Esophagus muscularis mucosa (tissue), 3 donors: ENCODE measurements at regions not wholly inside any gene's neighbourhood (a gene's known extent, or its start where the extent isn't known, plus 50 kb on each side); places are given as distances from the start of the nearest gene placed in this dataset.

Experiments
- CTCF ChIP-seq, 3 experiments: fragments of 200-600 bp in 2 of 3; fragments of 450-650 bp in 1 of 3; sonication (generic) in 2 of 3; IDR thresholded peaks; one replicate each; pipeline ENCODE4 v1.5.1; 2017 to 2019; ENCODE audit warnings: antibody characterized with exemption in 3 of 3, mild to moderate bottlenecking in 2 of 3, moderate library complexity in 1 of 3
- POLR2A ChIP-seq: fragments of 450-650 bp; IDR thresholded peaks from one replicate; pipeline ENCODE4 v1.6.1; 2017; ENCODE audit warnings: antibody characterized with exemption, moderate library complexity, mild to moderate bottlenecking, low read depth
- POLR2AphosphoS5 ChIP-seq, 2 donors: sonication (generic); formaldehyde crosslinking; IDR thresholded peaks; one replicate each; pipeline ENCODE4 v1.6.1; 2017; ENCODE audit warnings: antibody characterized with exemption in 2 of 2

- TF ChIP-seq CTCF (IDR thresholded peaks at IDR 0.05) = peak in 1 of 3 experiments; percentile 12
- TF ChIP-seq POLR2A = no peak
- TF ChIP-seq POLR2AphosphoS5 (IDR thresholded peaks at IDR 0.05) = no peak
Observed at GRCh38 chr10:128178302-128178958, 52.2 kb upstream of the MKI67 start.
